Glutamatergic neuron (in vitro differentiated cells): ENCODE measurements at regions not wholly inside any gene's neighbourhood (a gene's known extent, or its start where the extent isn't known, plus 50 kb on each side); places are given as distances from the start of the nearest gene placed in this dataset.

Experiments
- DNase-seq: peaks from one replicate; pipeline ENCODE4 v3.0.0; 2022
- H3K27ac Mint-ChIP-seq: one replicate; pipeline ENCODE4 v1.8.0; 2020; ENCODE audit warnings: mild to moderate bottlenecking, mixed read lengths, inconsistent platforms; ENCODE audit not compliant: unreplicated experiment
- H3K27me3 Mint-ChIP-seq: one replicate; pipeline ENCODE4 v1.8.0; 2020; ENCODE audit warnings: mild to moderate bottlenecking, moderate library complexity, mixed read lengths, inconsistent platforms; ENCODE audit not compliant: unreplicated experiment
- H3K36me3 Mint-ChIP-seq: one replicate; pipeline ENCODE4 v1.8.0; 2020; ENCODE audit warnings: mild to moderate bottlenecking, mixed read lengths, inconsistent platforms; ENCODE audit not compliant: unreplicated experiment
- H3K4me1 Mint-ChIP-seq: one replicate; pipeline ENCODE4 v1.8.0; 2020; ENCODE audit warnings: mild to moderate bottlenecking, low read depth, mixed read lengths, inconsistent platforms; ENCODE audit not compliant: unreplicated experiment
- H3K4me3 Mint-ChIP-seq: one replicate; pipeline ENCODE4 v1.8.0; 2020; ENCODE audit warnings: mild to moderate bottlenecking, mixed read lengths, inconsistent platforms; ENCODE audit not compliant: unreplicated experiment
- H3K9me3 Mint-ChIP-seq: one replicate; pipeline ENCODE4 v1.8.0; 2020; ENCODE audit warnings: mild to moderate bottlenecking, moderate library complexity, mixed read lengths, inconsistent platforms; ENCODE audit not compliant: unreplicated experiment
- TF ChIP-seq, protein P1 (sequence below): fragments of 200-600 bp; sonication (generic); IDR thresholded peaks from one replicate; pipeline ENCODE4 v1.5.0; 2021; ENCODE audit not compliant: partially characterized antibody, unreplicated experiment

DNA sequence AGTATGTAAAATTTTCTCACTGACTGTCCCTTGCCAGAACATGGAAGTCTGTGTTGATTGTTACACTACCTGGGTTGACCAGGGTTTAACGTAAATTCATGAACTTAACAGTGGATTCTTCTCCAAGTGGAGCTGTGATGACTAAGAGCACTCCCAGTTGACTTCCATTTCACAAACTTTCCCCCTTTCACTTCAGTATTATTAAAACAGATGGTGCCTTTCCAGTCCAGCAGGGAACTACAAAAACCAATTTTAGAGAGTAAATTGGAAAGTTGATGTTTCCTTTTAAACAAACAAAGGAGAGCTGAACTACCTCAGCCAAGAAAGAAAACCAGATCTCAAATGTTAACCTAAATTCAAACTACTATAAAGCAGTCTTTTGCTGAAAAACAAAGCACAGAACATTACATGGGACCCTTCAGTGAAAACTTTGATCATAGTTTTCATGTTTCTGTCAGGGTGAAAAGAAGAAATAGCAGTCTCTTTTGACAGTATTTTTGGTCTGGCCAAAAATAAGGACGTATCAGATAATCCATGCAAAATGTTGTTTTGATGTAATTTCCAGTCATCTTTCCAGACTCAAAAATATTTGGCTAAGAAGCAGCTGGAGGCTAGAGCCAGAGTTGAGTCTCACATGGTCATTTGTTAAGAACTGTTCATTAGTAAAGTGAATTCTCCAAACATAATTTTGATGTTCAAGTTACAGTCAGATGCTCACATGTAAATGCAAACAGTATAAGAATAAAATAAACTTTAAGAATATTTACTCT lies 479.9 kb upstream of the AKR1E2 start:
- TF ChIP-seq, protein P1, sequence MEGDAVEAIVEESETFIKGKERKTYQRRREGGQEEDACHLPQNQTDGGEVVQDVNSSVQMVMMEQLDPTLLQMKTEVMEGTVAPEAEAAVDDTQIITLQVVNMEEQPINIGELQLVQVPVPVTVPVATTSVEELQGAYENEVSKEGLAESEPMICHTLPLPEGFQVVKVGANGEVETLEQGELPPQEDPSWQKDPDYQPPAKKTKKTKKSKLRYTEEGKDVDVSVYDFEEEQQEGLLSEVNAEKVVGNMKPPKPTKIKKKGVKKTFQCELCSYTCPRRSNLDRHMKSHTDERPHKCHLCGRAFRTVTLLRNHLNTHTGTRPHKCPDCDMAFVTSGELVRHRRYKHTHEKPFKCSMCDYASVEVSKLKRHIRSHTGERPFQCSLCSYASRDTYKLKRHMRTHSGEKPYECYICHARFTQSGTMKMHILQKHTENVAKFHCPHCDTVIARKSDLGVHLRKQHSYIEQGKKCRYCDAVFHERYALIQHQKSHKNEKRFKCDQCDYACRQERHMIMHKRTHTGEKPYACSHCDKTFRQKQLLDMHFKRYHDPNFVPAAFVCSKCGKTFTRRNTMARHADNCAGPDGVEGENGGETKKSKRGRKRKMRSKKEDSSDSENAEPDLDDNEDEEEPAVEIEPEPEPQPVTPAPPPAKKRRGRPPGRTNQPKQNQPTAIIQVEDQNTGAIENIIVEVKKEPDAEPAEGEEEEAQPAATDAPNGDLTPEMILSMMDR: no peak
- H3K27ac Mint-ChIP-seq: no peak overlapping the region
- H3K4me3 Mint-ChIP-seq: no peak overlapping the region
- H3K36me3 Mint-ChIP-seq: no peaks in the 10 kb centered on the region
- H3K9me3 Mint-ChIP-seq: no peaks in the 10 kb centered on the region
- H3K27me3 Mint-ChIP-seq: no peaks in the 10 kb centered on the region
- no peak for DNase-seq
- H3K4me1 Mint-ChIP-seq: no peaks in the 10 kb centered on the region

DNA sequence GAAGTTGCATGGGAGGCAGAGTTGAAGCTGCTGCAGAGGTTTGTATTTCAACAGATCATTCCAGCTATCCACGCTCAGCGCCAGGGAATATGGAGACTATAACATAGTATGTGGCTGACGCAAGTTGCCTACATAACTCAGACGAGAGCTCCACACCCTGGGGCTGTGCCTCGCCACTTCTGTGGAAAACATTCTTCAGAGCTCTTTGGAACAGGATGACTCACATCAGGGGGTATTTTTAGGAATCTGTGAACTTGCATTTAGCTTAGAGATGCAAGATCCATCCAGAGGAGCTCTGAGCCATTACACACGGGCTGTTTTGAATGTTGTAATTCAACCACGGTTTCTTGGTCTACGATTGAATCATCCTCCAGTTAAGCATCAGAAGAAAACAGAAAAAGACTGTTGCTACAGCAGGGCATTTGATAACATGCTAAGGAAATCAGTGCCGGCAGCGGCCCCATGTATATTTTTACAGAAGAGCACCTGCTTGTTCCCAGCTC lies 481.5 kb upstream of the AKR1E2 start:
- no peaks in the 10 kb centered on the region for H3K9me3 Mint-ChIP-seq
- H3K4me3 Mint-ChIP-seq: no peak overlapping the region
- no peak for DNase-seq
- no peaks in the 10 kb centered on the region for H3K27me3 Mint-ChIP-seq
- TF ChIP-seq, protein P1: no peak
- no peaks in the 10 kb centered on the region for H3K36me3 Mint-ChIP-seq
- H3K4me1 Mint-ChIP-seq: no peaks in the 10 kb centered on the region
- H3K27ac Mint-ChIP-seq: no peak overlapping the region

- Mint-ChIP-seq H3K4me3 (no peak overlapping the region), H3K27ac (no peak overlapping the region), H3K27me3 (no peaks in the 10 kb centered on the region), H3K4me1 (no peaks in the 10 kb centered on the region), H3K9me3 (no peaks in the 10 kb centered on the region), H3K36me3 (no peaks in the 10 kb centered on the region)
- DNase-seq: no peak
- TF ChIP-seq, protein P1: no peak
Measured at GRCh38 chr10:4343873-4344272, 482.1 kb upstream of the AKR1E2 start.

DNA sequence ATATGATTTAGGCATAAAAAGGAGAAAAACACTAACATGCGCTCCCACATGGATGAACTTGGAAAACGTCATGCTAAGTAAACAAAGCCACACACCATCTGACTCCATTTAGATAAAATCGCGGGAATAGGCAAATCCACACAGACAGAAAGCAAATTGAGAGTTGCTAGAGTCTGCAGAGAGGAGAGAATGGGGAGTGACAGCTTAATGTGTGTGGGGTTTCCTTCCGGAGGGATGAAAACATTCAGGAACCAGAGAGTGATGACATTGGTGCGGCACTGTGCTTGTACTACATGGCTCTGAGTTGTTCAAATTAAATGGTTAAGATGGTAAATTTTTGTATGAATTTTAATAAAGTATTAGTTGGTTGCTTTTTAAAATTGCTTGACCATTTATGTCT lies 482.9 kb upstream of the AKR1E2 start:
- Mint-ChIP-seq H3K27me3 (no peaks in the 10 kb centered on the region), H3K36me3 (no peaks in the 10 kb centered on the region), H3K9me3 (no peaks in the 10 kb centered on the region), H3K4me3 (no peak overlapping the region), H3K4me1 (no peaks in the 10 kb centered on the region), H3K27ac (no peak overlapping the region)
- DNase-seq: no peak
- TF ChIP-seq, protein P1: no peak

GRCh38 chr10:4338768-4339167 lies 487.2 kb upstream of the AKR1E2 start:
- no peak for DNase-seq
- Mint-ChIP-seq H3K27ac (no peak overlapping the region), H3K4me3 (no peak overlapping the region), H3K36me3 (no peaks in the 10 kb centered on the region), H3K9me3 (no peaks in the 10 kb centered on the region), H3K27me3 (no peaks in the 10 kb centered on the region), H3K4me1 (no peaks in the 10 kb centered on the region)
- TF ChIP-seq, protein P1: no peak
